HG03457 (cell line): ENCODE measurements at regions not wholly inside any gene's neighbourhood (a gene's known extent, or its start where the extent isn't known, plus 50 kb on each side); places are given as distances from the start of the nearest gene placed in this dataset.

Experiments
- ATAC-seq: cut with Tn5 transposase; IDR thresholded peaks from one replicate; pipeline ENCODE4 v1.9.1; 2021; ENCODE audit warnings: moderate number of reproducible peaks; ENCODE audit not compliant: unreplicated experiment

DNA sequence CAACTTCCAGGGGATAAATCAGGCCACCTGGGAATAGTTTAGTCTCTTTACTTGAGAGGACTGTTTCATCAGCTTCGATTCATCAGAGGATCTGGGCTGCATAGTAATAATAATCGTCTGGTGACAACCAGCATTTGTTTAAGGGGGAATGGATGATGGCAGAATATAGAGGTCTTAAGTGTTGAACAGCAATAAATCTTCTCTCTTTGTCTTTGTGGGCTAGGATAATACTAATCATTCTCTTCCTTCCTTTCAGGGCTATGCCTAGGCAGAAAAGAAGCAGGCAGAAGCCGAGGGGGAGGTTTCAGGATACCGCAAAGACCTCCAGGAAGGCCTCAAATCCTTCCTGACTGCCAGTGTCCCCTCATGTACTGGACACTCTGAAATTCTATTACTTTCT is 150.4 kb upstream of the GAREM1 start:
- no peak for ATAC-seq

DNA sequence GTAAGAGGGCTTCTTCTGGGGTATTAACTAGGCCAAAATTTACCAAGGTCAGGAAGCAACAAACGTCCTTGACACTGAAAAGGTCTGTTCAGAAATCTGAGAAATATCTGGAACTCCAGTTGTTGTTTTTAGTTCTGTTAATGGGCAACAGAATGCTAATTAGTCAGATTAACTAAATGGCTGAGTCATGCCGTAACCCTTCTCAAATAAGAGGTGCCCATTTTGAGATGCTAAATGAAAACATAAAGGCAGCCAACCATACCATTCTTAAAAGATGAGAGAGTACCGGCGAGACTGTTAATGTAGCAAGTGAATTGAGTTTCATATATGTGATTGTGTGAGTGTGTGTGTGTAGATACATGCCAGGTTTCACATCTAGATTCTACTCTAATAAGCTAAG is 147.9 kb upstream of the GAREM1 start:
- ATAC-seq = no peak

DNA sequence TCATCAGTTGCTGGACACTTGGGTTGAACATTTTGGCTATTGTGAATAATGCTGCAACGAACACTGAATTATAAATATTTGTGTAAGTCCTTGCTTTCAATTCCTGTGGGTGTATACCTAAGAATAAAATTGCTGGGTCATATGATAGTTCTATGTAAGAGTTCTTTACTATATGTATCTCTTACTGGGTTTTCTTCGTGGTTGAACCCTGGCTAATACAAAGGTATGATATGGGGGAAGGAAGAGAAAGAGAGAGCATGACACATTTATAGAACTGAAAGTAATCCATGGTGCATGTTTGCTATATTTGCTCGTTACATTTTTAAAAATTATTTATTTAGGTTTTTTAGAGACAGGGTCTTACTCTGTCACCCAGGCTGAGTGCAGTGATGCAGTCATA is 143.1 kb upstream of the GAREM1 start:
- ATAC-seq = no peak

DNA sequence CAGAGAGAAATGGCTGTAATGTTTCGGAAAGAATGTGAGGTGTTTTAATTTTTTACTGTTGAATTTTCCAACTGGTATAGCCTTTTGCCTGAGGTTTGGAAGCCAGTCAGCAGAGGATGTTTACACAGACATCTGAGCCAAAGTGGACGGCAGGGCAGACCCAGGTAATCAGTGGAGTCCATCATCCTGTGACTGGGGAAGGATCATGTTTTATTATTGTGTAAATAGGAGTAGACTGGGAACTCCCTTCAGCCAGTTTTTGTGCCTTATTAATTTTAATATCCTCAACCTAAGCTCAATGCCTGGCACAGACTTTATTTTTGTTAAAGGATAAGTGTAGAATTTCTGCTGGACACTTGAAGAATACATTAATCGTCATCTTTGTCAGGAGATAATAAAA is 142.0 kb upstream of the GAREM1 start:
- ATAC-seq = no peak

DNA sequence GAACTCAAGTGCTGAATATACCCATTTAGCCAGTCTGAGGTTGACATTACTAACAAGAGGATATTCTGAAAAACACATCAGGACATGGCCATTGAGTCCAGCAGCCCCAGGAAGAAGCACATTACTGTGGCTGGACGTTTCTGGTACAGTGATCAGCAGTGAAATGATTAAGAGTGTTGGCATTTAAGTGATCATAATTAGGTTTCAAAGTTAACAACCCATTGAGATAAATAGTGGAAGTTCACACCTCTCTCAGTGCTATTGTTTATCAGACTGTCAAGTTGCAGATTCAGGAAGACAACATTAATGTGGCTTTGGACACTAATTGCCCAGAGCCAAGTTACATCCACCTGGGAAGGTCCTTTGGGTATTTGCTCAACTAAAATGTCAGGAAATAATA is 139.5 kb upstream of the GAREM1 start:
- no peak for ATAC-seq

DNA sequence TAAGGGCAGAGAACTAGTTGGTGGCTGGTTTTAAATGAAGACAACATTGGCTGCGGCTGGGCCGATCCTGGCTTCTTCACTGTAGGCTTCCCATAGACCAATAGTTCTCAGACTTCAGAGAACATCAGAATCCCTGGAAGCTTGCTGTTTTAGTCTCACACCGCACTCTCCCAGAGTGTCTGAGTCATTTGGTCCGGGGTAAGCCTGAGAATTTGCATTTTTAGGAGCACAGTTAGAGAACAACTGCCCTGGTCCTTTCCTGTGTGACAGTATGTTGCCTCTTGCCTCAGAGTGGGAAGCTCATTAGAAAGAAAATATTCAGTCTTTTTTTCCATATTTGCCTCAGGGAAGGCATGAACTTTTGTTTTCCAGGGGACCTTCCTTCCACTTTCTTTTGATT is 137.1 kb upstream of the GAREM1 start:
- ATAC-seq = no peak

DNA sequence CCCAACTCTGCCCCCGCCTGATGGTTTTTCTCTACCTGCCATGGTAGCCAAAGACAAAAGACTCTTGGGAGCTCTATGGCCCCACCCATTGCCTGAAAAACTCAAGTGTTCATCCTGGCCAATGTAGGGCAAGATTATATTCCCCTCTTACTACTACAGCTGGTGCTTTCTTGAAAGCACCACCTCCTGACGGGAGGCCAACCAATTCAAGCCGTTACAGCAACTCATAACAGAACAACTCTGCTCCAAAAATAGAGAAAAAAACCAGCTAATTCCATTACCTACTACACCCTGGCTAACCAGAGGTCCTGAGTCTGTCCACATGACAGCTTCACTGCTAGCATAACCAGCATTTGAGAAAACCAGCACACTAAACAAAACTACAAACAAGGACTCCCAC is 127.5 kb upstream of the GAREM1 start:
- ATAC-seq = no peak

DNA sequence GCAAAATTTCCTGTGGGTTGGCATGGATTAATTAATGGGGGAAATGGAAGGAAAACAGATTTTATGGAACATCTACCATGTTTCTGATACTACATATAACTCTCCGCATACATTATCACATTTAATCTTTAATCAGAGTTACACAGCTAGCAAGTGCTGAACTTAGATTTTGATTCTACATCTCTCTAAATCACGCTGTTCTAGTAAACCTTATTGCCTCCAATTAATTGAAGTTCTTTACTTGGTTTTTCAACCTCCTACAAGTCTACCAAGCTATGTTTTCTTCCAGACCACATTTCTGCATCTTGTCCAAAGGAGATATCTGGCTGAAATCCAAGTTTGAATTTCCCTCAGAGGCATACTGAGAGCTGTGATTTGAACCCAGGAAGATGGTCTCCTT is 125.8 kb upstream of the GAREM1 start:
- no peak for ATAC-seq

DNA sequence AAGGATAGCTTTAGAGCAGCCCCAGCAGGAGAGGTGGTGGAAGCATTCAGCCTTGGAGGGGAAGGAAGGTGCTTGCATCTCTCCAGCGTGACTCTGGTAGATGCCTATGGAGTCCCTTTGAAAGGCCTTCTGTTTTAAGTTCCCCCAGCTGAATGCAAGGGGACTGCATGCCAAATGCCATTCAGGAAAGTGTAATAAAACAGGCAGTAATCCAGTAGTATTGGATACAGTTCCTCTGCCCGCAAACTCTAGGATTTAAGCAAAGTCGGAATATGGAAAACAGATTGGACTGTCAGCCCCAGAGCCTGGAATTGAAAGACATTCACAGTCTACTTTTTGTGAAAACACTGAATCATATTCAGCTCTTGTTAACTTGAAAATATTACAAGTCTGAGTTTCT is 125.2 kb upstream of the GAREM1 start:
- ATAC-seq = no peak

DNA sequence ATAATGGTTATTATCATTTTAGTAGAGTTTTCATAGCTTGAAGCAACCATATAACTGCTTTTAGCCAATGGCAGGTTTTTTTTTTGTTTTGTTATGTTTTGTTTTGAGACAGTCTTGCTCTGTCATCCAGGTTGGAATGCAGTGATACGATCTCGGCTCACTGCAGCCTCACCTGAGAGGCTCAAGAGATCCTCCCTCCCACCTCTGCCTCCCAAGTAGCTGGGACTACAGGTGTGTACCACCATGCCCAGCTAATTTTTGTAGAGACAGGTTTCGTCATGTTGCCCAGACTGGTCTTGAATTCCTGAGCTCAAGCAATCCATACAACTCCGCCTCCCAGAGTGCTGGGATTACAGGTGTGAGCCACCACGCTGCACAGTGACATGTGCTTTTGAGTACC is 117.5 kb upstream of the GAREM1 start:
- no peak for ATAC-seq

DNA sequence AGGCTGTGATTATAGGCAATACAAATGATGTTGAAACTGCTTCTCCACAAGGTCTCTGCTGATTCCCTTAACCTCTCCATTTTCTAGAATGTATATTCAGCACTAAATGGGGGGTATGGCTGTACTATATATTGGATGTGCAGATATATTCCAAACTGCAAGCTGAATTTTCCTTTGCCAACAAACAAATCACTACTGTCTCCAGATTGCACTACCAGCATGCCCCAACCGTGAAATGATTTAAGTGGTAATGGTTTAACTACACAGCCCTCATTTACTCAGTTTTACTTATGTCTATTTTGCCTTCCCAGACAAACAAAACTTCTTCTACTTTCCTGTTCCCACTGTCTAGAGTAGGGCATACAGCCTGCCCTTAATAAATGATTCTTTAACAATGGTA is 112.7 kb upstream of the GAREM1 start:
- no peak for ATAC-seq

DNA sequence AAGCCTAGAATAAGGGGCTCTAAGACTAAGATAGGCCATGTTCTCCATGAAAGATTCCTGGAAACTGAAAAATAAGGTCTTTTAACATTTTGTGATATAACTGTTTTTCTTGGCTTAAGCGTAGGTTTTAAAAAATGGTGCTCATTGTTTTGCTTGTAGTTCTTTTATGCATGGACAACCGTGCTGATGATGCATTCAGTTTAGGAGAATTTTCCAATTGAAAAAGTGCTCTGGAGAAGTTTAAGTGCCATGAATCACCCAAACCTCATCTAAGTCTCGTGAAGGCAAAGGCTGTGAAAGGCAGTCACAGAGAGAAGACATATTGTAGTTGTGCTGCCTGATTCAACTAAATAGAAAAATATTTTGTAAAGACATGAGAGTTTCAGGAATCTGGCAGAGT is 111.8 kb upstream of the GAREM1 start:
- ATAC-seq = no peak

DNA sequence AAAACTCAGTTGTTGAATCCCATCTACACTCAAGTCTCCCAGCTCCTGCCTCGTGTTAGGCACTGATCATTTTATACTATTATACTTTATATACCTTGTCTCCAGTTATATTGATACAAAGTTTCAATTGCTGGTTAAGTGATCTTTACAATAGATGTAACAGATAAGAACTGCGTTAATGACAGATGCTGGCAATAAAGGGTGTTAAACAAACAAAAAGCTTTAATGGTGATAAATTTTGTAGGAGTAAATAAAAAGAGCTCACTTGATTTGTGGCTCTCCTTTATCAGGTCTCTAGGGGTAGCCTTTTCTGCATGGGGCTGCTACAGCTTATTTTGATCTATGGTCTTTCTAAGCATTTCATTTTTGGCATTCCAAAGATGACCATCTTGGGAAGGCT is 106.9 kb upstream of the GAREM1 start:
- ATAC-seq = no peak

DNA sequence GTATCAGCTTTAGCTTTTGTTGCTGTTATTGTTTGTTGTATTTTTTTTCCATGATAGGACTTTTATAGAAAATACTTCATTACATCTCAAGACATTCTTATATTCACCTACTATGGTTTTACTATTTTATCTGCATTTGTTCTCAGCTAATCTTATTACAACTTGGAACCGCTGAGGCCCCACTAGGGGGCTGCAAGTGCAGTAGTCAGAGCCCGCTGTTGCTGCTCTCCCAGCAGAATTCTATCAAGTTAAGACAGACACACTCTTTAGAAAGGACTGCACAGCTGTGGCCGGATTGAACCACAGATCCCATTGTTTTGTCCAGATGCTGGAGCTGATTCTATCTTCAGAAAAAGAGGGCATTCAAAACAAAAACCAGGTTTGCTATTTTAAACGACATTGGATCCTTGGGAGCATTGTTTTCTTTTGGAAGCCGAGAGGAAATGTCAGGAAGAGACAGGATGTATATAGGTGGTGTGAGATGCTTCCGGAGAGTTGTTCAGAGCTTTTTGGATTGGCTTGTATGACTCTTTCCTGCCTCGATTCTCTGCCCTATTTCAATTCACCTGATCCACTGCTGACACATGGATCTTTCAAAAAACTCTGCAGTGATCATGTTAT is 105.7 kb upstream of the GAREM1 start:
- ATAC-seq = no peak

DNA sequence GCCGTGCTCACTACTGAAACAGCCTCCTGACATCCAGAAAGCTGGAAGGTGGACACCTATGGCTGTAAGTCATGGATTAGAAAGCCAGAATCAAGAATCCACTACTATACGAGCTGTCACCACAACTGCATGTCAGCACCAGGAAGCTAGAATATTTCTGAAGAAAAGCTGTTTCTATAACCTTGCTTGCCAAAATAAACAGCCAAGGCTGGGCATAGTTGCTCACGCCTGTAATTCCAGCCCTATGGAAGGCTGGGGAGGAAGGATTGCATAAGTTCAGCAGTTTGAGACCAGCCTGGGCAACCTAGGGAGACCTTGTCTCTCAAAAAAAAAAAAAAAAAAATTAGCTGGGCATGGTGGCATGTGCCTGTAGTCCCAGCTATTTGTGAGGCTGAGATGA is 96.3 kb upstream of the GAREM1 start:
- no peak for ATAC-seq

DNA sequence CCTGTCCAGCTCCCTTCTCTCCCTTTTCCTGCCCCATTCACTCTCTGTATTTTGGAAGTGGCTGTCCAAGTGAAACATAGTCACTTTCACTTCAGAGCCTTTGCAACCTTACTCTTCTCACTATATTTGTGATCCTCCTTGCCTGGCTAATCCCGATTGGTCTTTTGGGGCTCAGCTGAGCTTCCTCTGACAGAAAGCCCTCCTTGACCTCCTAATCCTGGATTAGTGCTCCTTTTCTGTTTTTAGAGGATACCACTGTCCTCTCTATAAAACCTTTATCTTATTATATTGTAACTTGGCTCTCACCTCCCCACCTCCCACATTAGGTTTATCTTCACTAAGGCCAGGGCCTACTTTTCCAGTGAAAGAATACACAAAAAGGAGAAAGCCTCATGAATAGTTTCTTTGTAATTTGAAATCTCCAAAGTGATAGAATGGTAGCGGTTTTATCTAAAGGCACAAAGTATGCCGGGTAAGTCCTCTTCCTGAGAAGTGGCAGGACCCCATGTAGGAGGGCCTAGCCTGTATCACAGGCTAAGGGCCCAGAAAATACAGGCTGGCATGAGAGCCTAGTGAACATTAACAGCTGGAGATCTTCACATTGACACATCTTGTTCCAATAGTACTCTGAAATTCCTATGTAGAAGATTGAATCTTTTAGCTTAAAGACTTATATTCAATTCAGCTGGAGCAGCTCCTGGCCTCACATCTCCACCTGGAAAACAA is 83.1 kb upstream of the GAREM1 start:
- ATAC-seq = no peak

DNA sequence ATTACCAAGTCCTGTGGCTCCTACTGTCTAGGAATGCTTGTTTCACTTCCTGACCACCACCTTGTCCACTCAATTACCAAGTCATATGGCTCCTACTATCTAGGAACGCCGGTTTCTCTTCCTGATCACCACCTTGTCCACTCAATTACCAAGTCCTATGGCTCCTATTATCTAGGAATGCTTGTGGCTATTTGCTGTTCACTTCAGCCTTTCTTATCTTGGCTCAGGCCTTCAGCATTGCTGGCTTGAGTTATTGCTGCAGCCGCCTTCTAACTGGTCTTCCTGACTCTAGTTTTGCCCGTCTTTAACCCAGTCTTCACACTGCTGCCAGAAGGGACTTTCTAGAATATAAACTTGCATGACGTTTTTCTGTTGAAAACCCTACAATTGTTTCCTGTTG is 82.5 kb upstream of the GAREM1 start:
- ATAC-seq = no peak

DNA sequence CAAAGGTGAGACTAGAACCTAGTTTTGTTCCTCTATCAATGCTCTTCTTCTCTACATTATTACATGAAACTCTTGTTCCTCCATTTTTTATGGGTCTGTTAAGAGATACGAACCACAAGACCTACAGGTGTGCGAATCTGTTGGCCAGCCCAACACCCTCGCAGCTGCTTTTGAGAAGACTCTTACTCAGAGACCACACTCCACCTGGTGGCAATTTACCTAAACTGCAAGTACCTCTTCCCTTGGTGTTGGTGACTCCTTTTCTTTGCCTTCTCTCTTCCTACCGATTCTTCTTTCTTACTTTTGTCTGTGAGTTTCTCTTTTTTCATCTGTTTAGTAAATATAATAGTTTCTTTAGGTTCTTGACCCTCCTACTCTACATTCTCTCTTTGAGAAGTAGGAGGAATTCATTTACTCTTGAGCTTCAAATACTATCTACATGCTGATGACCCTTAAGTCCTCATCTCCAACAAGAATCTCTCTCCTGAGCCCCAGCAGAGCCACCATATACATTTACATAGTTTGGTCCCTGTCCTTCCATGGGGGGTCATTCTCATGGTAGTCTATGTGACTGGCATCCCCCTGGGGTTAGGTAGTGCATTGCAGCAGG is 81.8 kb upstream of the GAREM1 start:
- ATAC-seq = no peak

DNA sequence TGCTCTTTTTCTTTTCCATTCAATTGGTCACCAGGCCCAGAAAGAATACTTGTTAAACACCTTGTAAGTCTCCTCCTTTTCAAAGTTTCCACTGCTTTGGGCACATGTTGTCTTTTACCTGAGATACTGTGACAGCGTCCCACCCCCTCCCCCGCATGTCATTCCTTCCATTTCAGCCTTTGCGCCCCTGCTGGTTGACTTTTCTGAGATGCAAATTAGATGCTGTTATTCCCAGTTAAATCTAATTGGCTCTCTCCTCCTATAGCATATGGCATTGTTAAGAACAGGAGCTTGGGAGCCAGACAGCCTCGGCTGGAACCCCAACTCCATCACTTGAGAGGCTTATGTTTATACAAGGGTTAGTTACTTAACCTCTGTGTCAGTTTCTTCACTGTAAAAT is 80.3 kb upstream of the GAREM1 start:
- no peak for ATAC-seq

DNA sequence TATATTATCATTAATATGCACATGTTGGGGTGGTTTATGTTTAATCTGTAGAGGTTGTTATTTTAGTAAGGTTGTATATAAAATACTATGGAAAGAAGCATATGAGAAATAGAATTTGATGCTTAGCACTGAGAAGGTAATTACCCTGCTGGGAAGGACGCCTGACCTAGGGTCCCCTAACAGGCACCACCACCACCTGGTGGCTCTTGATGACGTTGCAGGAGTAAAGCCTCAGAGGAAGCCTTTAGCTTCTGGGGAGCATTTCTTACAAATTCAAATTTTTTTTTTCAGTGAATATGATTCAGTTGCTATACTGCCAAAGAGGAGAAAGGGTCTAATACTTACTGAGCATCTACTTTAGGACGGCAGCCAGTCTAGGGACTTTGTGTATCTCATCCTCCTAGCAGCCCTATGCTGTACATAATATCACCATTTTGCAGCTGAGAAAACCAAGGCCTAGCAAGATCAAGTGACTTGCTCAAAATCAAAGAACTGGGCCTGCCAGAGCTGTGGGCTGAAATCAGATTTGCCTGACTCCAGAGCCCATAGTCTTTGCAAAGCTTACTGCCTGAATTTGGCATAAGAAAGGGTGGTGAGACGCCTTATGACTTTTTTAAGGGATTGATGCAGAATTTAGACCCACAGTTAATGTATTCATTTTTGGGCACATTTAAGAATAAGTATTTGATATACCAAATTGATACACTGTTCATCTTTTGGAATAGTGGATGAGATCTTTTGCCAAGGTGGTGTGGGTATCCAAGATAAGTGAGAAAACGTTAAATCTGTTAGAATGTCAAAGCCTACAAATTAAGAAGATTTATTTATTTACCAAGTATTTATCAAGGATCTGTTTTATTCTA is 78.8 kb upstream of the GAREM1 start:
- ATAC-seq = peak; percentile 72

DNA sequence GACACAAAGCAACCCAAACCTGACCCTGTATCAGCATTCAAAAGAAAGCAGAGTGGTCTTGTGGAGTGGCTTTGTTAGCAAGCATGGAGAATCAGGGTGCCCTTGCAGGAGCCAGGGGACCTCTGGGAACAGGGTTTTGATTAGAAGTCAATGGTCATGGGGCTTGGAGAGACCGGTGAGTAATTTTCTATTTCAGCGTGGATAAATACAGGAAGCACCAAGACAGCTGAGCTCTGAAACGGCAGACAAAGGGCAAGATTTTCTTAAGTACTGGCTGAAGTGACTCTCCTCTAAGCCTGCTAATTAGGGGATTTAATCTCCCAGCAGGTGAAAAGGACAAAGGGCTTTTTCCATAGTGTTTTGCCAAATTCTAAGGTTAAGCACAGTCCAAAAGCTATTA is 78.0 kb upstream of the GAREM1 start:
- no peak for ATAC-seq

DNA sequence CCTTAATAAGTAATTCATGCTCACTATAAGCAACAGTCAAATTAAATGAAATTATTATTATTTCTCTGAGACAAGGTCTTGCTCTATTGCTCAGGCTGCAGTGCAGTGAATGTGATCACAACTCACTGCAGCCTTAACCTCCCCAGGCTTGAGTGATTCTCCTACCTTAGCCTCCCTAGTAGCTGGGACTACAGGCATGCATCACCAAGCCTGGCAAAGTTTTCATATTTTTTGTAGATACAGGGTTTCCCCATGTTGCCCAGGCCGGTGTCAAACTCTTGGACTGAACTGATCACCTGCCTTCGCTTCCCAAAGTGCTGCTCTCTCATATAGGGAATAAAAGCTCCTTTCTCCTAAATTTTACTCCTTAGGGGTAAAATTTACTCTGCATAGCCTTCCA is 74.9 kb upstream of the GAREM1 start:
- ATAC-seq = no peak
